CD4-positive, alpha-beta T cell (primary cell): ENCODE measurements at regions not wholly inside any gene's neighbourhood (a gene's known extent, or its start where the extent isn't known, plus 50 kb on each side); places are given as distances from the start of the nearest gene placed in this dataset.

Experiments used
- ATAC-seq: fragments of 200-7000 bp; cut with Tn5 transposase; one replicate; pipeline ENCODE4 v1.10.0; 2022; ENCODE audit warnings: mild to moderate bottlenecking; ENCODE audit not compliant: poor library complexity
- CTCF ChIA-PET: fragments of 350-600 bp; sonication (Branson Sonifier 250); formaldehyde crosslinking; loops from one replicate; lab custom pipeline; 2021; ENCODE audit warnings: antibody characterized with exemption, inconsistent platforms; lab: Charles Lee
- POLR2A ChIA-PET: fragments of 350-600 bp; sonication (Branson Sonifier 250); formaldehyde crosslinking; loops from one replicate; lab custom pipeline; 2021; ENCODE audit warnings: antibody characterized with exemption, inconsistent platforms; lab: Charles Lee
- DNase-seq, 14 experiments: peaks; one replicate each; pipeline ENCODE4 v3.0.0-alpha.2; 2013 to 2020; ENCODE audit warnings: mixed read lengths in 2 of 14
- H3K27ac ChIP-seq, 2 donors: one replicate each; pipeline versions ENCODE4 v1.5.1 to v1.7.0; 2013; ENCODE audit warnings: low read length in 2 of 2, low read depth in 1 of 2, mild to moderate bottlenecking in 1 of 2
- H3K27me3 ChIP-seq, 2 experiments: 1 replicate in 1 of 2; 2 replicates in 1 of 2; pipeline versions ENCODE4 v1.6.1 to v1.7.0; 2013; ENCODE audit warnings: low read length in 2 of 2, control low read depth in 1 of 2, mild to moderate bottlenecking in 1 of 2, moderate library complexity in 1 of 2; ENCODE audit not compliant: insufficient read depth in 2 of 2, control insufficient read depth in 1 of 2
- H3K36me3 ChIP-seq: one replicate; pipeline ENCODE4 v1.6.1; 2013; ENCODE audit warnings: low read length, control low read depth; ENCODE audit not compliant: insufficient read depth
- H3K4me1 ChIP-seq: one replicate; pipeline ENCODE4 v1.6.1; 2013; ENCODE audit warnings: low read length, control low read depth; ENCODE audit not compliant: insufficient read depth
- H3K4me3 ChIP-seq: one replicate; pipeline ENCODE4 v1.5.1; 2013; ENCODE audit warnings: mild to moderate bottlenecking, low read length, moderate library complexity
- H3K9me3 ChIP-seq, 2 experiments: 1 replicate in 1 of 2; 2 replicates in 1 of 2; pipeline versions ENCODE4 v1.6.1 to v1.7.0; 2013; ENCODE audit warnings: low read length in 2 of 2, mild to moderate bottlenecking in 2 of 2, control low read depth in 1 of 2, moderate library complexity in 1 of 2; ENCODE audit not compliant: control insufficient read depth in 1 of 2, insufficient read depth in 1 of 2
- H3K27ac Mint-ChIP-seq: one replicate; pipeline ENCODE4 v1.8.0; 2020; ENCODE audit warnings: mixed read lengths
- H3K27me3 Mint-ChIP-seq: one replicate; pipeline ENCODE4 v1.8.0; 2021; ENCODE audit warnings: mixed read lengths
- H3K36me3 Mint-ChIP-seq: one replicate; pipeline ENCODE4 v1.8.0; 2021; ENCODE audit warnings: low read depth, mixed read lengths
- H3K4me1 Mint-ChIP-seq: one replicate; pipeline ENCODE4 v1.8.0; 2021; ENCODE audit warnings: low read depth, mixed read lengths
- H3K4me3 Mint-ChIP-seq: one replicate; pipeline ENCODE4 v1.8.0; 2020; ENCODE audit warnings: mild to moderate bottlenecking, mixed read lengths
- H3K9me3 Mint-ChIP-seq: one replicate; pipeline ENCODE4 v1.8.0; 2020; ENCODE audit warnings: mixed read lengths
- intact Hi-C, 2 experiments: fragments of 100-400 bp; cut with DNase I in 1 of 2; cut with micrococcal nuclease in 1 of 2; formaldehyde crosslinking; loops; one replicate each; pipeline versions ENCODE4 v1.15.1 to v1.9.0; 2023 to 2025; cut with DNase I, micrococcal nuclease
- TF ChIP-seq, protein P1 (sequence below): fragments of 200-600 bp; IDR thresholded peaks from one replicate; pipeline ENCODE4 v1.8.0; 2022; ENCODE audit warnings: antibody characterized with exemption, mild to moderate bottlenecking

DNA sequence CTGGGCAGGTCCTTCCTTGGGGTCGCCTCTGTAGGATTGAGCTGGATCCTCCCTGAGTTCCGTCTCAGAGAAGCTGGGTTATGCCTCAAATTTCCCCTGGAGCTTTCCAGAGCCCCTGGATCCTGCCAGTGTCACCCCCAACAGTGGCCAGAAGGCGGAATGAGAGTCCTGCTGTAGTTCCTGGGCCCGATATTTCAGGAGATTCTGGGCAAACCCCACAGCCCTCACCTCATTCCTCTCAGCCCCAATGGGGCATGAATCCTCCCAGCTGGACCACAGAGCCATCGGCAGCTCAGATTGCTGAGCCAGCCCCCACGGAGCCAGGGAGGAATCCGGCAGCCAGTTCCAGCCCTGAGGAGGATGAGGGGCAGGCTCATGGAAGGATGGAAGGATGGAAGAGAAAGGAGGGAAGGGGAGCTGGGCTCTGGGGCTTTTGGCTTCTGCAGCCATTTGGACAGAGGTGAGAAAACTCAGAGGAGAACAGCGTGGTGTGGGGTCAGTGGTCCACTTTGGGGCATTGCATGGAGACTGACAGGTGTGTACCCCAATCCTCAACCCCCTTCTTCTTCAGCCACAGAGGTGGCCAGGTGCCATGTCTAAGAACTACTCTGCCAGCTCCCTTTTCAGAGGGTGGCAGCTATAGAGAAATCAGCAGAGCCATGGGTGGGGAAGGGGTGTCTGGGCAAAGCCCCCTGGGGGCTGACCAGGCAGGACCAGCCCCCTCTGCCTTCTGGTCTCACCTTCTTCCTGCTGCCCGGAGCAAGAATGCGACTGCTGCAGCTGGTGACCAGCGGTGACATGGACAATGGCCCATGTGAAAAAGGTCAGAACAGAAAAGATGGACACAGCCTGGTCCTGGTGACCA lies 867.6 kb downstream of the TBC1D22A start:
- POLR2A ChIA-PET = no interaction called here
- ATAC-seq (no peak), DNase-seq (no peak)
- peaks cover 0 to 2% of the 10 kb centered on the region in 2 experiments for H3K27me3 ChIP-seq
- H3K9me3 Mint-ChIP-seq = peaks cover 5% of the 10 kb centered on the region
- H3K36me3 ChIP-seq = no peaks in the 10 kb centered on the region
- TF ChIP-seq, protein P1, sequence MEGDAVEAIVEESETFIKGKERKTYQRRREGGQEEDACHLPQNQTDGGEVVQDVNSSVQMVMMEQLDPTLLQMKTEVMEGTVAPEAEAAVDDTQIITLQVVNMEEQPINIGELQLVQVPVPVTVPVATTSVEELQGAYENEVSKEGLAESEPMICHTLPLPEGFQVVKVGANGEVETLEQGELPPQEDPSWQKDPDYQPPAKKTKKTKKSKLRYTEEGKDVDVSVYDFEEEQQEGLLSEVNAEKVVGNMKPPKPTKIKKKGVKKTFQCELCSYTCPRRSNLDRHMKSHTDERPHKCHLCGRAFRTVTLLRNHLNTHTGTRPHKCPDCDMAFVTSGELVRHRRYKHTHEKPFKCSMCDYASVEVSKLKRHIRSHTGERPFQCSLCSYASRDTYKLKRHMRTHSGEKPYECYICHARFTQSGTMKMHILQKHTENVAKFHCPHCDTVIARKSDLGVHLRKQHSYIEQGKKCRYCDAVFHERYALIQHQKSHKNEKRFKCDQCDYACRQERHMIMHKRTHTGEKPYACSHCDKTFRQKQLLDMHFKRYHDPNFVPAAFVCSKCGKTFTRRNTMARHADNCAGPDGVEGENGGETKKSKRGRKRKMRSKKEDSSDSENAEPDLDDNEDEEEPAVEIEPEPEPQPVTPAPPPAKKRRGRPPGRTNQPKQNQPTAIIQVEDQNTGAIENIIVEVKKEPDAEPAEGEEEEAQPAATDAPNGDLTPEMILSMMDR = no peak
- H3K9me3 ChIP-seq = peaks cover 0 to 40% of the 10 kb centered on the region in 2 experiments
- no peak overlapping the region for H3K27ac ChIP-seq
- no peaks in the 10 kb centered on the region for H3K4me1 Mint-ChIP-seq
- no peak overlapping the region for H3K27ac Mint-ChIP-seq
- peaks cover 6% of the 10 kb centered on the region for H3K27me3 Mint-ChIP-seq
- H3K4me3 Mint-ChIP-seq = no peak overlapping the region
- no peaks in the 10 kb centered on the region for H3K36me3 Mint-ChIP-seq
- no peak overlapping the region for H3K4me3 ChIP-seq
- no peaks in the 10 kb centered on the region for H3K4me1 ChIP-seq
- CTCF ChIA-PET = no interaction called here
- intact Hi-C loops = no loop called here

DNA sequence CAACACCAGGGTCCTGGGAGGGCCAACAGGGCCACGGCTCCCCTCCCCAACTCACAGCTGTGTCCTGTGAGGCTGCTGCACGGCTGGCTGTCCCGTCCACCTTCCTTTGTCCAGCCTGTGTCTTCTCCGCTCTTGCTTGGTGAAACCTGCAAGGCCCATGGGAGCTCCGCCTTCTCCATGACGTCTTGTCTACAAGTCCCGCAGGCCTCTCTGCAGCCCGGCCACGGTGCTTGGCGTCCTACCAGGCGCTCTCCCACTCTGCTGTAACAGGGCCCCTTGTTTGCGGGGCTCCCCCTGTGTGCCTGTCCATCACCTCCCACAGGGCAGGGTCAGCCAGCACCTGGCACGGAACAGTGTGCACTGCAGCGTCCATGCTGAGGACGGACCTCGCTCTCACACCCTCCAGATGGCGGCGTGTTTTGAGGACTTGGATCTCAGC lies 866.8 kb downstream of the TBC1D22A start:
- H3K27ac ChIP-seq = no peak overlapping the region
- H3K36me3 Mint-ChIP-seq = no peaks in the 10 kb centered on the region
- no peak overlapping the region for H3K27ac Mint-ChIP-seq
- ChIA-PET POLR2A (no interaction called here), CTCF (no interaction called here)
- H3K4me1 ChIP-seq = no peaks in the 10 kb centered on the region
- intact Hi-C loops = no loop called here
- H3K4me1 Mint-ChIP-seq = no peaks in the 10 kb centered on the region
- H3K27me3 ChIP-seq = peaks cover 0 to 2% of the 10 kb centered on the region in 2 experiments
- no peak overlapping the region for H3K4me3 ChIP-seq
- TF ChIP-seq, protein P1 = no peak
- peaks cover under 1% of the 10 kb centered on the region for H3K27me3 Mint-ChIP-seq
- no peaks in the 10 kb centered on the region for H3K36me3 ChIP-seq
- ATAC-seq (no peak), DNase-seq (no peak)
- peaks cover 0 to 36% of the 10 kb centered on the region in 2 experiments for H3K9me3 ChIP-seq
- H3K9me3 Mint-ChIP-seq = peaks cover 5% of the 10 kb centered on the region
- H3K4me3 Mint-ChIP-seq = no peak overlapping the region

DNA sequence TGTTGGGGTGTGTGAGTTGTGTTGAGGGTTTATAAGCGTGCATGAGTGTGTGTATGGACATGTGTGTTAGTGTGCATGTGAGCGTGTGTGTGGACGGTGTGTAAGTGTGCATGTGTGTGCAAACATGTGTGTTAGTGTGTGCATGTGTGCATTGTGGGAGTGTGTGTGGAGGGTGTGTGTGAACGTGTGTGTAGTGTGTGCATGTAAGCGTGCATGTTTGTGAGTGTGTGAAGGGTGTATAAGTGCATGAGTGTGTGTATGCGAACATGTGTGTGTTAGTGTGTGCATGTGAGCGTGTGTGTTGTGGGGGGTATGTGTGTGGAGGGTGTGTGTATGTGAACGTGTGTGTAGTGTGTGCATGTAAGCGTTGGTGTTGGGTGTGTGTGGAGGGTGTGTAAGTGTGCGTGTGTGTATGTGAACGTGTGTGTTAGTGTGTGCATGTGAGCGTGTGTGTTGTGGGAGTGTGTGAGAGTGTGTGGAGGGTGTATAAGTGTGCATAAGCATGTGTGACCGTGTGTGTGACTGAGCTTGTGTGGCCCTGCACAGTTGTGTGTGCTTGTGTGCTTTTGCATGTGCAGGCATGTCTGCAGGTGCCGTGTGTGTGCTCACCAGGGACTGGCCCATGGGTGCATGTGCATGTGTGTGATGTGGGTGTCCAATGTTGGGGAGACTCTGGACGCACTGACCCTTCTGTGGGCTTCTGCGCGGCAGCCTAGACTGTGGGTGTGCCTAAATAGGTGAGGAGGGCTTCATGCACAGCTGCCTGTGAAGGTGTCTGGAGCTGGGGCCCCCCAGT lies 866.2 kb downstream of the TBC1D22A start:
- ATAC-seq (no peak), DNase-seq (no peak)
- Histone ChIP-seq H3K27me3 (peaks cover 0 to 2% of the 10 kb centered on the region in 2 experiments), H3K4me1 (no peaks in the 10 kb centered on the region), H3K9me3 (peaks cover 0 to 39% of the 10 kb centered on the region in 2 experiments), H3K4me3 (no peak overlapping the region), H3K36me3 (no peaks in the 10 kb centered on the region), H3K27ac (no peak overlapping the region)
- H3K27ac Mint-ChIP-seq = no peak overlapping the region
- H3K9me3 Mint-ChIP-seq = peaks cover 5% of the 10 kb centered on the region
- ChIA-PET CTCF (no interaction called here), POLR2A (no interaction called here)
- no peaks in the 10 kb centered on the region for H3K27me3 Mint-ChIP-seq
- H3K36me3 Mint-ChIP-seq = no peaks in the 10 kb centered on the region
- intact Hi-C loops = no loop called here
- no peak overlapping the region for H3K4me3 Mint-ChIP-seq
- TF ChIP-seq, protein P1 = no peak
- H3K4me1 Mint-ChIP-seq = no peaks in the 10 kb centered on the region
